ENCODE measurements at regions not wholly inside any gene's neighbourhood (a gene's known extent, or its start where the extent isn't known, plus 50 kb on each side); places are given as distances from the start of the nearest gene placed in this dataset.

DNA sequence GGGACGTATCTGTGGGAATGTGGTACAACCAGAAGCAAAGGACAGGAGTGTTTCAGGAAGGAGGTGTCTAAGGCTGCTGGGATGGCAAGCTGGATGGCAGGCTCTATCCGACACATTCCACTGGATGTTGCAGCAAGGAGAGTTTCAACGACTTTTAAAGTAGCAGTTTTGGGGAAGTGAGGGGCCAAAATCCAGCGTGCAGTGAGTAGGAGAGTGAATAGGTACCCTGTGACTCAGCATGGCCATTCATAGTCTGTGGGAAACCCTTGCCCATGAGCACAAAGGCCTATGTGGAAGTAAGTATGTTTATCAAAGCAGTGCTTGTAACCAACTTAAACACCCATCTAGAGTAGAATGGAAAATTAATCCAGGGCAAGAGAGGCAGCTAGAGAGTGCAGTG, 664.7 kb downstream of the ACTL7B start:
- TF ChIP-seq, protein P1, sequence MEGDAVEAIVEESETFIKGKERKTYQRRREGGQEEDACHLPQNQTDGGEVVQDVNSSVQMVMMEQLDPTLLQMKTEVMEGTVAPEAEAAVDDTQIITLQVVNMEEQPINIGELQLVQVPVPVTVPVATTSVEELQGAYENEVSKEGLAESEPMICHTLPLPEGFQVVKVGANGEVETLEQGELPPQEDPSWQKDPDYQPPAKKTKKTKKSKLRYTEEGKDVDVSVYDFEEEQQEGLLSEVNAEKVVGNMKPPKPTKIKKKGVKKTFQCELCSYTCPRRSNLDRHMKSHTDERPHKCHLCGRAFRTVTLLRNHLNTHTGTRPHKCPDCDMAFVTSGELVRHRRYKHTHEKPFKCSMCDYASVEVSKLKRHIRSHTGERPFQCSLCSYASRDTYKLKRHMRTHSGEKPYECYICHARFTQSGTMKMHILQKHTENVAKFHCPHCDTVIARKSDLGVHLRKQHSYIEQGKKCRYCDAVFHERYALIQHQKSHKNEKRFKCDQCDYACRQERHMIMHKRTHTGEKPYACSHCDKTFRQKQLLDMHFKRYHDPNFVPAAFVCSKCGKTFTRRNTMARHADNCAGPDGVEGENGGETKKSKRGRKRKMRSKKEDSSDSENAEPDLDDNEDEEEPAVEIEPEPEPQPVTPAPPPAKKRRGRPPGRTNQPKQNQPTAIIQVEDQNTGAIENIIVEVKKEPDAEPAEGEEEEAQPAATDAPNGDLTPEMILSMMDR (IDR thresholded peaks at IDR 0.05) = no peak
- TF ChIP-seq POLR2A (IDR thresholded peaks at IDR 0.05) (no peak), POLR2AphosphoS5 (IDR thresholded peaks at IDR 0.05; ENCODE audit: insufficient read depth in 1 of 2, low read depth in 1 of 2) (no peak)

Measured in vagina (tissue), 2 donors.